ENCODE measurements at regions not wholly inside any gene's neighbourhood (a gene's known extent, or its start where the extent isn't known, plus 50 kb on each side); places are given as distances from the start of the nearest gene placed in this dataset.
"Not testable (repeated sequence)": the region's sequence is repeated elsewhere in the genome, so short reads cannot be mapped to it uniquely, and the experiment has no call there.

GRCh38 chr9:41266602-41267001 lies 77.5 kb upstream of the ZNG1F start:
- not testable (repeated sequence) for TF ChIP-seq POLR2A, CTCF, EP300 (IDR thresholded peaks at IDR 0.05)

Measured in ovary (tissue), 3 donors.